Skeletal muscle cell (primary cell): ENCODE measurements at regions not wholly inside any gene's neighbourhood (a gene's known extent, or its start where the extent isn't known, plus 50 kb on each side); places are given as distances from the start of the nearest gene placed in this dataset.

Experiments used
- DNase-seq: peaks from one replicate; pipeline ENCODE4 v3.0.0-alpha.2; 2010; ENCODE audit warnings: low read depth
- H3K4me3 ChIP-seq: 2 replicates; pipeline ENCODE4 v1.5.1; 2011; ENCODE audit warnings: low read depth, mild to moderate bottlenecking, control low read depth, low read length, moderate library complexity

DNA sequence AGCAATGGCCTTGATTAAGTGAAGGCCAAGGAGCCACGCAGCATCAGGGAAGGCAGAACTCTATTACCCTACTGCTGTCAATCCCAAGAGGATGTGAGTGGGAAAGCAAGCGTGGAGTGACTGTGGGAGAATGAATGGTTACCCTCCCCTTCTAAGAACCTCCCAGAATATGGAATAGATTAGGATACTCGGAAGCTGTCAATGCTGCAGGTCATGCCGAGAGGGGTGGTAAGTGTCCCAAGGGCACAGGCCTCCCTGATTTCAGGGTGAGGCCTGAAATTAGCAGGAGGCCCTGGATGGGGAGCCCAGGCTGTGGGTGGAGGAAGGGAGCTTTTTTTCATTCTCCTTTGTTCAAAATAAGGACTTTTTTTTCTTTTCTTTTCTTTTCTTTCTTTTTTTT lies 179.9 kb upstream of the JAG1 start:
- H3K4me3 ChIP-seq: no peak overlapping the region
- DNase-seq: no peak

DNA sequence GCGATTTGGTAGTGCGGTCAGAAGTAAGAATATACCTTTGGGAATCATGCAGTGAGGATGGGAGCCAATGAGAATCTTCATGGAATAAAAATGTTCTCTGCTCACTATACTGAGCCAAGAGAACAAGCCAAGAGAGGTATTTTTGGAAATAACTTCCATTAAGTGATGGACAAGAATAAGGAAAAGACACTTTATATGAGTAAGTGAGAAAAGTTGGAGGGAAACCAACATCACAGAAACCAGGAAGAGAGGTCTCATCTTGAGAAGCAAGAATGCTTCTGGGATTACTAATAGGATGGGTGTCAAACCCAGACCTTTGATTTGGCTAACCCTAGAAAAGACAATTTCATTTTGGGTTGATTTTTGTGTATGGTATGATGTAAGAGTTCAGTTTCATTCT lies 181.2 kb upstream of the JAG1 start:
- peak; percentile 36 for DNase-seq

DNA sequence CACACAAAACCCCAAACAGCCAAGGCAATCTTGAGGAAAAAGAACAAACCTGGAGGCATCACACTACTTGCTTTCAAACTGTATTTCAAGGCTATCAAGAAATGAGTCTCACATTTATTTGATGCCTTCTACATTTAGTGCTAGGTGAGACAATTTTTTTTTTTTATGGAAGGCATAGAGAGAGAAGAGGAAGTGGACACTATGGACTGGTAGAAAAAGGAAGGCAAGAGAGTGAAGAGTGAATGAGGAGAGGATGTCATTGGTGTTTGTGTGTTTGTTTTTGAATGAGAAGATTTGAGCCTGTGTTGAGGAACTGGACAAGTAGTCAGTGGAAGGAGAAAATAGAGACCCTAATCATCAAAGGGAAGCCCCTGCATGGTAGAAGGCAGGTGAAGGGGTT lies 182.0 kb upstream of the JAG1 start:
- H3K4me3 ChIP-seq: no peak overlapping the region
- DNase-seq: no peak

More for the DNA sequence above, 181.2 kb upstream of the JAG1 start:
- H3K4me3 ChIP-seq: no peak overlapping the region

DNA sequence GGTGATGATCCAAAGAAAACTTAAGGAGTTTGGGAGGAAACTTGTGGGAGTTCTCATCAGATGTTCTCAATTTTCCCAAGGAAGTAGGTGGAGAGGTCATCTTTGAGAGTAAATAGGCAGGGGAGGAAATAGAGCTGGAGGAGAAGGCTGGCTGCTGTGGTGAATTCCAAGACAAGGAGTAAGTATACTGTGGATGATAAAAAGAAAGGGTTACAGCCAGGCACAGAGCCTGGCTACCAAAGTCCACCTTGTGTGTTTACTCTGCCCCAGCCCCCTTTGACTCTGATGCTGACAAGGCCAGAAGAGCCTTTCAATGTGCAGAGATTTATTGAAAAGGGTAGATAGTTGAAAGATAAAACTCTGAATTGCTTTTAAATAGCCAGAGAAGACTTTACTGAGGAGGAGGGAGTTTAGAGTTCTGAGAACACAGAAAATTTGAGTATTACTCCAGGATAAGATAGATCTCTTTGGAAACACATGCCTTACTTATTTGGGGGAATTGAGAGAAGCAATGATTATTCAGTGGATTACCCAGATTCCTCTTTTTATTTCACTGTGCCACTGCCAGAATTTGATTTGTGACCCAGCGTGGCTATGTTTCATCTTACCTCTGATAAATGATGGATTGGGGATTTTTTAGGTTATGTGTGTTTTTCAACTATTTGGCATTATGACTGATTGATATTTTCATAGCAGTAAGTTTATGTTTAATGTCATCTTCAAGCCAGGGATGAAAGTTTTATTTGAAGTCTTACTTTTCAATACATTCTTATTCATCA lies 182.6 kb upstream of the JAG1 start:
- no peak for DNase-seq
- no peak overlapping the region for H3K4me3 ChIP-seq

DNA sequence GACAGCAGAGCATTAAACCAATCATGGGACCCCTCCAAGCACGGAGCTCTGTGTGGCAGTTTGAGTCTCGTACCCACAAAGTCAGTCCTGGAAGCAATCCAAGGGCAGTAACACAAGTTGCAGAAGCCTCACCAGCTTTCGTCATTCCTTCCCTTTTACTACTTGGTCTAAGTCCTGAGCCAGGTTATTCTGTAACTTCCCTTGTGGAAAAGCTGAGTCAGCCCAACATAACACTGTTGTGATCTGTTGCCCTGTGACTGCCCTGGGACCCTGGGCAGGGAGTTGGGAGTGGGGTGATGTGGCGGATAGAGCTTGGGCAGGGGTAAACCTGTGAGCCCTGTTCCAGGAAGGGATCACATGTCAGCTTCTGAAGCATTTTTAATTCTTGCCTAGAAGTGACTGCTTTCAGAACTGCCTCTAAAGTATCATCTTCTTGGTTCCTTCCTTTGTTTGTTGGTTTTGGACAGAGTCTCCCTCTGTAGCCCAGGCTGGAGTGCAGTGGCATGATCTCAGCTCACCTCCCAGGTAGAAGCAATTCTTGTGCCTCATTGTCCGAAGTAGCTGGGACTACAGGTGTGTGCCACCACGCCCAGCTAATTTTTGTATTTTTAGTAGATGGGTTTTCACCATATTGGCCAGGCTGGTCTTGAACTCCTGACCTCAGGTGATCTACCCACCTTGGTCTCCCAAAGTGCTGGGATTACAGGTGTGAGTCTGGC lies 183.7 kb upstream of the JAG1 start:
- H3K4me3 ChIP-seq: no peak overlapping the region
- DNase-seq: peak; percentile 77

DNA sequence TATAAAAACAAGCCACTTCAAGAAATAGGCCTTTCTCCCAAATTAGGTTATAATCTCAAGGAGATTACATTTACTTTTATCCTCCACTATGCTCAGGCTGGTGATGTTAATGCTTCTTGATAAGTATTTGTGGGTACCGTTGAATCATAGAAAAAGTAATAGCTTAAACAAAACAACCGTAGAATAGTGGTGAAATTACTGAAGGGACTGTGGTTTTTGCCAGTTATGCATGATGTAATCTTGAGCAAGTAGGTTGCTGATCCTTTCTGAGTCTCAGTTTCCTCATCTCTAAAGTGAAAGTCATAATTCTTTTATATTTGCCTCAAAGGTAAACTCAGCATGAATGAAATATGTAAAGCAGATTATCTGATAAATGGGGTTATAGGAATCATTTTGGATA lies 187.3 kb upstream of the JAG1 start:
- DNase-seq: peak; percentile 51
- no peak overlapping the region for H3K4me3 ChIP-seq

DNA sequence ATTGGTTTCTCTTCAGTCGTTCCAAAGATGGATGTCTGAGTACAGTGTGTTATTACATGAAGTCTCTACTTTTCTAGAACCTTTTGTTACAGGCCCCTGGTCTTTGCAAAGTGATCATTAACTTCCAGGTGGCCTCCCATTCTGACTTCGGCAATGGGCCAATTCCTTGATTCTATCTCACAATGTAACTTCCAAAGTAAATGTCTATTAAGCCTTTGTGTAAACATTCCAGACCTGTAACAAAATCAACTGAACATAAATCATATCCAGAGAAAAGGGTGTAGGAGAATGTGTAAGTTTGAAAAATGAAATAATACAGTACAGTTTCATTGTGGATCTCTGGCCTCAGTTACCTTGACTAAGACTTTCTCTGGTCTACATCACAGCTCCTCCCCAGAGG lies 187.8 kb upstream of the JAG1 start:
- no peak overlapping the region for H3K4me3 ChIP-seq
- DNase-seq: no peak

DNA sequence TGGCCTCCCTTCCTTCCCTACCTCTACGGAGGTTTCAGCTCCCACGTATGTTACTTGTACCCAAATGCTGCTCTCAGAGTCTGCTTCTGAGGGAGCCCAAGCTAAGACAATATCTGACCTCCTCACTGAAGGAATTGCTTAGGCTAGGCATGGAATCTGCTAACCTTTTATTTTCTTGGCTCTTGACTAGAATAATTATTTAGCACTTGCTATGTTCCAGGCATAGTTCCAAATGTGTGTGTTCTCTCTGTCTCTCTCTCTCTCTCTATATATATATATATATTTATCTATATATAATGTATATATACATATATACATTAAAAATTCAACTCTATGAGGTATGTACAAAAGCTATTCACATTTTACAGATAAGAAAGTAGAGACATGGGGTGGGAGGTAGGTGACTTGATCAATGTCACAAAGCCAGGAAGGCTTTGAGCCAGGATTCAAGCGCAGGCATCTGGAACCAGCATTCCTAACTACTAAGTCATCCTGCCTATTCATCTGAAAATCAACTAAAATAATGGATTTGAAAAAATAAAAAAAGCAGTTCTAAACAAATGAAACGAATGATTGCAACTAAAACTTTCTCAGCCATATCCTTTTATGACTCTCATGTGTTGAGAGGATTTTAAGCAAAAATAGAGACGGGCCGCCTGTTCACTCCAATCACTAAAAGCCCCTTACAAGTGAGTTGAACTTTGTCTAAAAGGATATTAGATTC lies 189.7 kb upstream of the JAG1 start:
- peak; percentile 67 for DNase-seq

DNA sequence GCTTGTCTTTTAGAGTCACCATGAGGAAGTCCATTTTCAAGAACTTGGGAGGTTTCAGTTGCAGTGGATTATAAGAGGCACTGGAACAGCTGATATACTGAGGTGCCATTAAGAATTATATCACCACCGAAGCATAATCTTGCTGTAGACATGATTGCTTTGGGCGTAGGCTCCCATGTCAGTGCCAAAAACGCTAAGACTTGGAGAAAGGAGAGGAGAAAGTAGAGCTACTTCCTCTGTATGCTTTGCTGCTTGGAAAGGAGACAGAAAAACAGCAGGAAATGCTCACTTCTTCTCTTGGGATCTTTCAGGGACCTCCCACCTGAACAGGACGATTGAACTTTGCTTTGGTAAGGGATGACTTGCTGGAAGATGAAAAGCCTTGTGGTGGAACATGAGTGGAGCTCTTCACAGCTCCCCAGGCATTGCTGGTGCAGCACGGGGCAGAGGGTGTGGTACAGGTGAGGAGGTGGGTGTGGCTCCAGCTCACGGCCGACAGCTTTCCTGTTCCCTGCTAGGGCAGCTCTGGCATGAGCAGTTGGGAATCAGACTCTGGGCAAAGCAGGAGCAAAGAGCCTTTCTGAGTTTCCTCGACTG lies 190.4 kb upstream of the JAG1 start:
- no peak overlapping the region for H3K4me3 ChIP-seq
- DNase-seq: no peak

More for the DNA sequence above, 189.7 kb upstream of the JAG1 start:
- H3K4me3 ChIP-seq: no peak overlapping the region

DNA sequence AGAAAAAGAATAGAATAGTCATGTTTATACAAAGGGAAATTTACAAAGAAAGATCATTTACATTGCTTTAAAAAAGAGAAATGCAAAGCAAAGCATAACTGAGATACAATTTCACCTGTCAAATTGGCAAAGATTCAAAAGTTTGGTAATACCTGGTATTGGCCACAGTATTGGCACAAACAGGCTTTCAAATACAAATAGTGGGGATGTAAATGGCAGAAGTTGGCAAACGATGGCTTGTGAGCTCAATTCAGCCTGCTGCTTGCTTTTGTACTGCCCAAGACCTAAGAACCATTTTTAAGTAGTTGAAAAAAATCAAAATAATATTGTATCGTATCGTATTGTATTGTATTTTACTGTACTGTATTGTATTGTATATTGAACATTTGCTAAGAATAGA lies 194.5 kb upstream of the JAG1 start:
- no peak overlapping the region for H3K4me3 ChIP-seq

DNA sequence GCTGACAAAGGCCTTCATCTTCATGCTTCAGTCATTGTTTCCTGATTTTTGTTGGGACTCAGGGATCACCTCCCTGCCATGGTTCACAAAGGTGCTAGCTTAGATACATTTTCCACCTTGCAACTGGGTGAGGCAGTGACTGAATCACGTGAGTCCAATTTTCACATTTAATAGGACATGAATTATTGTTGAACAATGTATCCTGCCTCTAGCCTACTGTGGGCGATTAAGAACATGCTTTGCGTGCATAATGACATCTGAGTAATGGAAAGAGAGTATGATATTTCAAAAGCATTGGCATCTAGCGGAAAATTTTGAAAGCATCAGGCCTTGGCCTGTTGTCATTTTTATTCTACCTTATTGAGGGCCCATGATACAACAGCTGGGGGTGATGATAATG lies 199.2 kb upstream of the JAG1 start:
- no peak overlapping the region for H3K4me3 ChIP-seq
- DNase-seq: no peak

More for the DNA sequence above, 194.5 kb upstream of the JAG1 start:
- DNase-seq: no peak

DNA sequence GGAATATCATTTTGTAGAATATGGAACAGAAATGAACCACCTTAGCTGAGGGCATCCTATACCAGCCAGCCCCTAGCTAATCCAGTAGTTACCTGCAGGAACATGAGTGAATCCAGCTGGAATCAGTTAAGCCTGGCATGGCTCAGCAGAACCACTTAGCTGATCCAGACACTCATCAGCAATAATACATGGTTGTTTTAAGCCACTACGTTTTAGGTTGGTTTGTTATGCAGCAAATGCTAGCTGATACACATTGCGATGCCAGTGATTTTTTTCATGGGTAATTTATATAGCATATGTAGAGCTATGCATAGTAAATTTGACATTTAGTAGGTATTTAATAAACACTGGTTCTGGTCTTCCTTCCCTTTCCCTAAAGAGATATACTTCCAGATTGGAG lies 201.9 kb upstream of the JAG1 start:
- DNase-seq: no peak

DNA sequence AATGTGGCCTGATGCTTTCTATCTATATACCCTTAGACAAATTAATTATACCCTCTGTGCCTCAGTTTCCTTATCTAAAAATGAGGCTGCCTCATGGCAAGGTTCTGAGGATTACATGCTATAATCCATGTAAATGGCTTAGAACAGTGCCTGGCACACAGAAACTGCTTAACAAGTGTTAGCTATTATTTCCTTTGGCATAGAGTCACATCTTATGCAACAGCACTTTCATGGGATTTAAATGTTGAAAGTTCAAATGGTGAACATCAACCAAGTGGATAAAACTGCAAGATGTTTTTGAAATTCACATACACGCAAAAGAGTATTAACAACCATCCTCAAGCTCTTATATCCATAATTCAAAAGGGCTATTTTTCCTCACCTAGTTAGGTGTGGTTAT lies 202.8 kb upstream of the JAG1 start:
- H3K4me3 ChIP-seq: no peak overlapping the region
- peak; percentile 25 for DNase-seq

More for the DNA sequence above, 201.9 kb upstream of the JAG1 start:
- H3K4me3 ChIP-seq: no peak overlapping the region

DNA sequence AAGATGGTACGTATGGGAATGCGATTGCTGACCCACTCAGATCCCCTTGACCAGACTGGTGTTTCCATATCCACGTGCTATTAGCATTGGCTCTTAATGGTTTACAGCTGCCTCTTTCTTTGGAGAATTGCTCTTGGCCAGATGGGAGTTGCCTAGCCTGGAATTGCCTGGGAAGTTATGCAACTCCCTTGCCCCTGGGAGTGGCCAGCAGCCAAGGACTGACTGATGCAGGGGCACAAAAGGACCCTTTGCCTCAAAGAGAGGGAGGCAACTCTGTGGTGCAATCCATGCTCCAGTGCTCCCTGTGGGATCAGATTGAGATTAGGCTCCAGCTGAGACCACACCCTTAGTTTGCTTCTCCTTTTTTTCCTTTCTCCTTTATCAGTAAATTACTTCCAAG lies 203.5 kb upstream of the JAG1 start:
- H3K4me3 ChIP-seq: no peak overlapping the region
- DNase-seq: peak; percentile 53

DNA sequence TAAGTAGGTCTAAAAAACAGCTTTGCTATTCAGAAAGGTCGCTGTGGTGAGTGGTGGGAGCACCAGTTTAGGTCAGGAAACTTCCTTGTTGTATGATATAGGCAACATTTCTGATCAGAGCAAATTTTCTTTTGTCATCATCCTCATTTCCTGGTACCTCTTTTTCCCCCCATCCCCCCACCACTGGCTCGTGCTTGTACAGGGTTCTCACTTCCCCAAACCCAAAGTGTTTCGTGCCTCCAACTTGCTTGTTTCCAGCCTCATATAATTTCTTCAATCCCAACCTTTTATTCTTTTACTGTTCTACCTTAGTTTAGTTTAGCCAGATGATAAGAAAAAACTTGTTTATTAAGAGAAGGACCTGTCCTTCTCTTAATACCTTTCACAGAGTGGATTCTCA lies 209.4 kb upstream of the JAG1 start:
- no peak for DNase-seq
- no peak overlapping the region for H3K4me3 ChIP-seq

DNA sequence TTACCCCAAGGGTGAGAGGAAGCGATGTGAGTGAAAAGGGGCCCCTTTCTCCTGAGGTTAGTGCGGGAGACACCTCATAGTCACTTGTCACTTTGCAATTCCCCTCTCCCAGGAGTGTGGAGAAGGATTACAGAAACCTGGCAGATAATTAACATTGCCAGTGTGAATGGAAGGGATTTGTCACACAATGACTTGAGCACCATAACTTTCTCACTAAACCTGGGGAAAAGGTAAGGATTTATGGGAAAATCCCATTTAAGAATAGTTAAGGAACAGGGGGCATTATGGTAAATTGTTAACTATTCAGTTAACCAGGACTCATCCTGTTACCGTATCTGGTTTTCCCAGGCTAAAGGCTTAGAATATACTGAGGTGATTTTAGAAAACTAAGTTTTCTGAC lies 219.5 kb upstream of the JAG1 start:
- no peak for DNase-seq
- H3K4me3 ChIP-seq: no peak overlapping the region

DNA sequence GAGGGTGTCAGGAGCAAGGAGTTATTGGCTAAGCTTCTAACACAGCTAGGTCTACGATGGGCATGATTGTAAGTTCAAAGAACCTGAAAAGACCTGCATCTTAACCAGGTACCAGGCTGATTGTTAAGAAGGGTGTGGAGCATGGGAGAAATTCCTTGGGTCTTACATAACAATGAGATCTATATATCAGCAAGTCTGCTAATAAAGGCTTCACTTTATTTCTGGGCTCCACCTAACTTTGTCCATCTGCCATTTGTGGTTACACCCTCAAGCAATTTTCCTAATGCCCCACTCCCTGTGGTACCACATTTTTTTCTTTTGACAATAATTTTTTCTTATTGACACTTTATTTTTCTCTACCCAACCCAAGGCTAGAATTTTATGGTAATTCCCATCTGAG lies 223.5 kb upstream of the JAG1 start:
- no peak overlapping the region for H3K4me3 ChIP-seq
- no peak for DNase-seq

DNA sequence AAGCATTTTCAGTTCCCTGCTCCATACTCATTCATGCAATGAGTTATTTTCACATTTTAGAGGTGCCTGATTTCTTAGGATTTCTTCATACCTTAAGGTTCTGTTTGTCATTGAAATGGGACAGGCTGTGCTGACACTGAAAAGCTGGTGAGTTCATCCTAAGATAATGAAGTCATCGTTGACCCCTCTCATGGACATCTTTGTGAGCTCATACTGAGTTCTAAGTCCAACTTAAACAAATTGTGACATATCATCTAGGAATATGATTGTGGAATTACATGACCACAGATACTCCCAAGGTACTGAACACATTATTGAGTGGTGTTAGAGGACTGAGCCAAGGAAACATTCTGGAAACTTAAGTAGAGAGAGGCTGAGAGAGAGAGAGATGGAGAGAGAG lies 224.8 kb upstream of the JAG1 start:
- DNase-seq: peak; percentile 88

DNA sequence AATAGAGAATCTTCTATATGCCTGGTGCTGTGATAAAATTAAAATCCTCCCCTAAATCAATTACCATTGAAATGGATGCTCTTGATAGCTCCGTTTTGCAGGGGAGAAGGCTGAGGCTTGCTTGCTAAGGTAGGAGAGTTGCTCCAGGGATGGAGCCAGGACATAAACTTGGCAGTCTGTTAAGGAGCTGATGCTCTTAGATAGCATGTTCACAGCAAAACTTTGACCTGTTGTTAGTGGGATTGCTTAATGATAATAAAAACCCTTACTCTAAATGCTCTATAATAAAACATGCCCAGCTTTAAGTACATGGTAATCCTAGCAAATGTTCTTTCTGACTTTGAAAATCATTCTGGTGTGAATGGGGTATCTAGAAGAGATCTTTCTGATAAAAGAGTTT lies 228.4 kb upstream of the JAG1 start:
- no peak for DNase-seq
- no peak overlapping the region for H3K4me3 ChIP-seq

More for the DNA sequence above, 224.8 kb upstream of the JAG1 start:
- H3K4me3 ChIP-seq: no peak overlapping the region
